B cell (primary cell): ENCODE measurements at regions not wholly inside any gene's neighbourhood (a gene's known extent, or its start where the extent isn't known, plus 50 kb on each side); places are given as distances from the start of the nearest gene placed in this dataset. TPM values are rescaled to one million over a fixed set of nuclear protein-coding genes. Genes with fewer than 3 reads are reported as not detected.

ENCODE experiments used
- ATAC-seq: fragments of 200-7000 bp; cut with Tn5 transposase; one replicate; pipeline ENCODE4 v1.10.0; 2021; ENCODE audit warnings: low read depth, mild to moderate bottlenecking, moderate number of reproducible peaks, moderate library complexity
- CTCF ChIA-PET: fragments of 350-600 bp; sonication (Branson Sonifier 250); formaldehyde crosslinking; loops from one replicate; lab custom pipeline; 2021; ENCODE audit warnings: antibody characterized with exemption, inconsistent platforms; lab: Charles Lee
- POLR2A ChIA-PET: fragments of 350-600 bp; sonication (Branson Sonifier 250); formaldehyde crosslinking; loops from one replicate; lab custom pipeline; 2021; ENCODE audit warnings: antibody characterized with exemption; lab: Charles Lee
- DNase-seq: peaks from one replicate; pipeline ENCODE4 v3.0.0; 2013
- H2AFZ ChIP-seq: 2 replicates; pipeline ENCODE4 v1.6.1; 2012; ENCODE audit warnings: mild to moderate bottlenecking, low read depth, low read length; ENCODE audit not compliant: insufficient read depth, poor library complexity, severe bottlenecking
- H3K27ac ChIP-seq, 2 donors: 1 replicate in 1 of 2; 2 replicates in 1 of 2; pipeline ENCODE4 v1.5.1; 2012 to 2013; ENCODE audit warnings: low read length in 2 of 2, mild to moderate bottlenecking in 2 of 2, moderate library complexity in 1 of 2
- H3K27me3 ChIP-seq, 4 experiments: fragments of 200-600 bp in 1 of 4; sonication (generic) in 1 of 4; replicated peaks in 1 of 4; 1 replicate in 2 of 4; 2 replicates in 2 of 4; pipeline versions ENCODE4 v1.6.1 to v1.7.0; 2013 to 2016; ENCODE audit warnings: low read length in 3 of 4, mild to moderate bottlenecking in 2 of 4, mixed read lengths in 1 of 4, moderate library complexity in 1 of 4; ENCODE audit not compliant: insufficient read depth in 4 of 4, control insufficient read depth in 3 of 4; ENCODE audit errors: control extremely low read depth in 1 of 4
- H3K36me3 ChIP-seq, 2 experiments: replicated peaks in 1 of 2; 1 replicate in 1 of 2; 2 replicates in 1 of 2; pipeline versions ENCODE4 v1.6.1 to v1.7.1; 2013; ENCODE audit warnings: low read length in 1 of 2; ENCODE audit not compliant: insufficient read depth in 2 of 2, control insufficient read depth in 1 of 2; ENCODE audit errors: control extremely low read depth in 1 of 2, extremely low read depth in 1 of 2
- H3K4me1 ChIP-seq, 2 donors: fragments of 200-600 bp in 1 of 2; sonication (generic) in 1 of 2; 1 replicate in 1 of 2; 2 replicates in 1 of 2; pipeline versions ENCODE4 v1.5.1 to v1.6.1; 2013 to 2017; ENCODE audit warnings: low read length in 2 of 2; ENCODE audit not compliant: control insufficient read depth in 2 of 2, insufficient read depth in 2 of 2
- H3K4me2 ChIP-seq: replicated peaks from 2 replicates; pipeline ENCODE3; 2012; ENCODE audit warnings: mild to moderate bottlenecking, low read depth, low read length; ENCODE audit not compliant: poor library complexity, severe bottlenecking
- H3K4me3 ChIP-seq, 5 experiments: fragments of 200-600 bp in 1 of 5; sonication (generic) in 1 of 5; 1 replicate in 3 of 5; 2 replicates in 2 of 5; pipeline versions ENCODE4 v1.5.1 to v1.7.0; 2011 to 2016; ENCODE audit warnings: low read length in 4 of 5, mild to moderate bottlenecking in 4 of 5, low read depth in 2 of 5, control low read depth in 1 of 5, moderate library complexity in 1 of 5; ENCODE audit not compliant: insufficient read depth in 1 of 5; ENCODE audit errors: control extremely low read depth in 1 of 5, extremely low read depth in 1 of 5
- H3K79me2 ChIP-seq: fragments of 200-600 bp; sonication (generic); one replicate; pipeline ENCODE4 v1.6.0; 2016; ENCODE audit warnings: low read length; ENCODE audit not compliant: control insufficient read depth, insufficient read depth
- H3K9ac ChIP-seq: fragments of 200-600 bp; sonication (generic); 2 replicates; pipeline ENCODE4 v1.6.1; 2017; ENCODE audit warnings: mild to moderate bottlenecking, low read length, moderate library complexity
- H3K9me3 ChIP-seq, 3 donors: one replicate each; pipeline versions ENCODE4 v1.6.1 to v1.7.1; 2013; ENCODE audit warnings: low read length in 2 of 3; ENCODE audit not compliant: control insufficient read depth in 2 of 3, insufficient read depth in 1 of 3; ENCODE audit errors: control extremely low read depth in 1 of 3
- H4K20me1 ChIP-seq: 2 replicates; pipeline ENCODE4 v1.6.0; 2012; ENCODE audit warnings: mild to moderate bottlenecking, low read length; ENCODE audit not compliant: insufficient read depth, control insufficient read depth, poor library complexity, severe bottlenecking
- H3K27ac Mint-ChIP-seq: one replicate; pipeline ENCODE4 v1.8.0; 2021; ENCODE audit warnings: mixed read lengths
- H3K27me3 Mint-ChIP-seq: one replicate; pipeline ENCODE4 v1.8.0; 2021; ENCODE audit warnings: mixed read lengths
- H3K4me1 Mint-ChIP-seq: one replicate; pipeline ENCODE4 v1.8.0; 2021; ENCODE audit warnings: mixed read lengths
- H3K4me3 Mint-ChIP-seq: one replicate; pipeline ENCODE4 v1.8.0; 2021; ENCODE audit warnings: mixed read lengths
- H3K9me3 Mint-ChIP-seq: one replicate; pipeline ENCODE4 v1.8.0; 2022; ENCODE audit warnings: mixed read lengths; ENCODE audit not compliant: insufficient read depth
- EZH2 ChIP-seq: IDR thresholded peaks from 2 replicates; pipeline ENCODE4 v1.6.1; 2012; ENCODE audit warnings: borderline replicate concordance, low read depth, mild to moderate bottlenecking, moderate library complexity, low read length; ENCODE audit not compliant: insufficient read depth, poor library complexity, severe bottlenecking
- WGBS: methylation state at CpG from one replicate; pipeline ENCODE4 v1.1.5; 2013; ENCODE audit warnings: missing lambda C conversion rate; ENCODE audit not compliant: insufficient coverage; 5-methylcytosine and 5-hydroxymethylcytosine counted together
- intact Hi-C: fragments of 100-400 bp; cut with micrococcal nuclease; formaldehyde crosslinking; loops from one replicate; pipeline ENCODE4 v1.10.0; 2022
- small RNA-seq: library from RNA; depleted of rRNA; stranded (forward); fragments of <200 nt; gene quantifications from one replicate; pipeline ENCODE3, GENCODE V24; 2012; ENCODE audit warnings: low replicate concordance, low read depth; ENCODE audit not compliant: insufficient read length
- TF ChIP-seq, protein P1 (sequence below): fragments of 200-600 bp; IDR thresholded peaks from one replicate; pipeline ENCODE4 v1.8.0; 2022; ENCODE audit warnings: antibody characterized with exemption, mild to moderate bottlenecking

DNA sequence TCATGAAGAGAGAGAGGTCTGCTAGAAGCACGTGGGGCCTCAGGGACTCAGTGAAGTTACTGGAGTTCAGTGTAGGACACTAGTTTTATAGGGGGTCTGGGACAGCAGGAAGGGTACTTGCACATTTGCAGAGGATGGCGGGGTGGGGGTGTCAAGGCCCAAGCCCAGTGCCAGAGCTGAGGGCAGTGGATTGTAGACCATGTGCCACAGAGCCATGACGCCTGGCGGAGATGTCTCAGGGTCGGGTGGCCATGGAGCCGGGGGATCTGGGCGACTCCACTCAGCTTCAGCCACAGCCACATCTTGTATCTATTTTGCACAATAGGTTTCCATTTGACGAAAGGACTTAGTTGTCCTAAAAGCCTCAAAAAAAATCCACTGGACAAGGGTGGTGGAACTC is 50.4 kb upstream of the RGMA start:
- no peaks in the 10 kb centered on the region for H3K9me3 ChIP-seq
- 80% methylated on average over 6 of the region's 8 CpGs for WGBS
- H3K4me1 ChIP-seq: no peaks in the 10 kb centered on the region
- Mint-ChIP-seq H3K4me1 (peaks cover 4% of the 10 kb centered on the region), H3K9me3 (no peaks in the 10 kb centered on the region), H3K4me3 (no peak overlapping the region), H3K27me3 (peaks cover 4% of the 10 kb centered on the region), H3K27ac (no peak overlapping the region)
- no peak overlapping the region for H3K4me2 ChIP-seq
- ChIA-PET POLR2A (no interaction called here), CTCF (interaction anchor here (0.5 kb wide), 1 partner anchor 1914 kb away, joined by 3 read pairs; no protein-coding TSS in a partner anchor)
- DNase-seq (no peak), ATAC-seq (no peak)
- H3K4me3 ChIP-seq: no peak overlapping the region
- H3K79me2 ChIP-seq: no peaks in the 10 kb centered on the region
- intact Hi-C loops: no loop called here
- H3K27me3 ChIP-seq: no peaks in the 10 kb centered on the region
- no peak overlapping the region for H3K27ac ChIP-seq
- H2AFZ ChIP-seq: no peak overlapping the region
- H4K20me1 ChIP-seq: no peaks in the 10 kb centered on the region
- TF ChIP-seq, protein P1, sequence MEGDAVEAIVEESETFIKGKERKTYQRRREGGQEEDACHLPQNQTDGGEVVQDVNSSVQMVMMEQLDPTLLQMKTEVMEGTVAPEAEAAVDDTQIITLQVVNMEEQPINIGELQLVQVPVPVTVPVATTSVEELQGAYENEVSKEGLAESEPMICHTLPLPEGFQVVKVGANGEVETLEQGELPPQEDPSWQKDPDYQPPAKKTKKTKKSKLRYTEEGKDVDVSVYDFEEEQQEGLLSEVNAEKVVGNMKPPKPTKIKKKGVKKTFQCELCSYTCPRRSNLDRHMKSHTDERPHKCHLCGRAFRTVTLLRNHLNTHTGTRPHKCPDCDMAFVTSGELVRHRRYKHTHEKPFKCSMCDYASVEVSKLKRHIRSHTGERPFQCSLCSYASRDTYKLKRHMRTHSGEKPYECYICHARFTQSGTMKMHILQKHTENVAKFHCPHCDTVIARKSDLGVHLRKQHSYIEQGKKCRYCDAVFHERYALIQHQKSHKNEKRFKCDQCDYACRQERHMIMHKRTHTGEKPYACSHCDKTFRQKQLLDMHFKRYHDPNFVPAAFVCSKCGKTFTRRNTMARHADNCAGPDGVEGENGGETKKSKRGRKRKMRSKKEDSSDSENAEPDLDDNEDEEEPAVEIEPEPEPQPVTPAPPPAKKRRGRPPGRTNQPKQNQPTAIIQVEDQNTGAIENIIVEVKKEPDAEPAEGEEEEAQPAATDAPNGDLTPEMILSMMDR: no peak
- TF ChIP-seq EZH2: no peak
- H3K9ac ChIP-seq: no peak overlapping the region
- H3K36me3 ChIP-seq: no peaks in the 10 kb centered on the region

DNA sequence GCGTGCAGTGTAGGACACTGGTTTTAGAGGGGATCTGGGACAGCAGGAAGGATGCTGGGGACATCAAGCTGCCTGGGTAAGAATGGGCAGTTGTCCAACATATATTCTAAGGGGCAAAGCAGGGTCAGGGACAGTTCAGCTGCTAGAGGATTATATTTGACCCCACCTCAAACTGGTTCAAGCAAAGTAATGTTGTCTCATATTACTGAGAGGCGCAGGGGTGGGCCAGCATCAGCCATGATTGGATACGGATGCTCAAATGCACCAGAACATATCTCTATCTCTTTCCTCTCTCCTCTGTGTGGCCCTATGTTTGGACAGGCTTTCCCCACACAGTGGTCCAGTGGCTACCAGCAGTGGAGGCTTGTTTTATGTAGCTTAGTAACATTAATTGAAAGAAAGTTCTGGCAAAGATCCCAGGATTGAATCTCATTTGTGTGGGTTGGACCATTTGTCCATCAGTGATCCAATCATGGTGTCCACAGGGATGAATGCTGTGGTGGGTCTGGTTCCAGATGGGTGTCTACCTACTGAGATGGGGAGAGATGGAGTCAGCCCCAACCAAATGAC is 49.8 kb upstream of the RGMA start:
- ATAC-seq (no peak), DNase-seq (no peak)
- H3K4me1 ChIP-seq: no peaks in the 10 kb centered on the region
- H3K9ac ChIP-seq: no peak overlapping the region
- WGBS: 100% methylated on average over 1 of the region's 3 CpGs
- Mint-ChIP-seq H3K27me3 (peaks cover 5% of the 10 kb centered on the region), H3K27ac (no peak overlapping the region), H3K4me1 (peaks cover 4% of the 10 kb centered on the region), H3K4me3 (no peak overlapping the region), H3K9me3 (no peaks in the 10 kb centered on the region)
- H3K4me2 ChIP-seq: no peak overlapping the region
- no peaks in the 10 kb centered on the region for H4K20me1 ChIP-seq
- H3K36me3 ChIP-seq: no peaks in the 10 kb centered on the region
- ChIA-PET CTCF (interaction anchor here (0.5 kb wide), 1 partner anchor 1914 kb away, joined by 3 read pairs; no protein-coding TSS in a partner anchor), POLR2A (no interaction called here)
- intact Hi-C loops: no loop called here
- no peaks in the 10 kb centered on the region for H3K9me3 ChIP-seq
- H3K27me3 ChIP-seq: no peaks in the 10 kb centered on the region
- H3K4me3 ChIP-seq: no peak overlapping the region
- H3K79me2 ChIP-seq: no peaks in the 10 kb centered on the region
- TF ChIP-seq EZH2: no peak
- TF ChIP-seq, protein P1: no peak
- no peak overlapping the region for H2AFZ ChIP-seq
- no peak overlapping the region for H3K27ac ChIP-seq

Small RNAs in the stretch of these regions (small RNA-seq; reads per million reads assigned to genes)
- gene AC103996.1: not detected
- not detected for gene AC112693.2
